ENCODE measurements at regions not wholly inside any gene's neighbourhood (a gene's known extent, or its start where the extent isn't known, plus 50 kb on each side); places are given as distances from the start of the nearest gene placed in this dataset.

DNA sequence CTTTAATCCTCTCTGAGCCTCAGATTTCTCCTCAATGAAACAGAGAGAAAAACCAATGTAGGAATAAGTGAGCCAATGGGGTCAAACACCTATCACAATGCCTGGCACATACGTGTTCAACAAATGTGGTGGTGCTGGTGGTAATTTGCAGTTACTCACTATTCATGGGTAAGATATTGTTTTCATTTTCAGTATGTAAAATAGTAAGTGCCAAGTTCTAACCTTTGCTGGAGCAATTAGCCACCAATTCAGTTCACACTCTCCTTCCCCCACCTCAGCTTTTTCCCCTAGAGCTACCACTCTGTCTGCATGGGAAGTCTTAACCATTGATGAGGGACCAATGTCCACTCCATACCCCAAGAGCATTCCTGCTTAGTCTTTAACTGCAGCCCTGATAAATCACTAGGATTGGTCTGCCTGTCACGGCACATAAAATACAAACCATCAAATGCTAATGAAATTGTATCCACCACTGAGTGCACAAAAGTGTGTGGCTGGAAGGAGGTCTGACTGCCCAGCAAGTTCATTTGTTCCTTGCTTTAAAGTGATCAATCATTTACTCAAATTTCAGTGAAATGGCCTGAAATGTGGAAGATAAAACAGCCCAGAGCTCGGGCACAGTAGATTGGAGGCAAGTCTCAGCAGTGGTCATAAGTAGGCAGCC lies 187.4 kb upstream of the API5 start:
- Histone ChIP-seq H2AFZ (ENCODE audit: low read length) (no peak overlapping the region), H3K4me1 (ENCODE audit: control insufficient read depth, extremely low read depth, insufficient read depth, low read length) (no peaks in the 10 kb centered on the region), H3K4me2 (ENCODE audit: extremely low read depth, insufficient read depth, low read length) (no peak overlapping the region), H4K20me1 (ENCODE audit: control insufficient read depth, extremely low read depth, insufficient read depth, low read length) (no peaks in the 10 kb centered on the region), H3K79me2 (ENCODE audit: control insufficient read depth, insufficient read depth, low read length) (no peaks in the 10 kb centered on the region), H3K9me3 (ENCODE audit: control insufficient read depth, insufficient read depth, low read depth, low read length) (no peaks in the 10 kb centered on the region), H3K27ac (ENCODE audit: insufficient read depth, low read length) (no peak overlapping the region), H3K9ac (ENCODE audit: insufficient read depth, low read length) (no peak overlapping the region), H3K27me3 (ENCODE audit: control insufficient read depth, insufficient read depth, low read length) (no peaks in the 10 kb centered on the region), H3K36me3 (ENCODE audit: control insufficient read depth, insufficient read depth, low read length) (no peaks in the 10 kb centered on the region), H3K4me3 (replicated peaks in 1 of 4; ENCODE audit: control extremely low read depth in 1 of 4, insufficient read depth in 1 of 4, low read depth in 3 of 4, low read length in 4 of 4) (no peak overlapping the region)
- TF ChIP-seq, protein P1, sequence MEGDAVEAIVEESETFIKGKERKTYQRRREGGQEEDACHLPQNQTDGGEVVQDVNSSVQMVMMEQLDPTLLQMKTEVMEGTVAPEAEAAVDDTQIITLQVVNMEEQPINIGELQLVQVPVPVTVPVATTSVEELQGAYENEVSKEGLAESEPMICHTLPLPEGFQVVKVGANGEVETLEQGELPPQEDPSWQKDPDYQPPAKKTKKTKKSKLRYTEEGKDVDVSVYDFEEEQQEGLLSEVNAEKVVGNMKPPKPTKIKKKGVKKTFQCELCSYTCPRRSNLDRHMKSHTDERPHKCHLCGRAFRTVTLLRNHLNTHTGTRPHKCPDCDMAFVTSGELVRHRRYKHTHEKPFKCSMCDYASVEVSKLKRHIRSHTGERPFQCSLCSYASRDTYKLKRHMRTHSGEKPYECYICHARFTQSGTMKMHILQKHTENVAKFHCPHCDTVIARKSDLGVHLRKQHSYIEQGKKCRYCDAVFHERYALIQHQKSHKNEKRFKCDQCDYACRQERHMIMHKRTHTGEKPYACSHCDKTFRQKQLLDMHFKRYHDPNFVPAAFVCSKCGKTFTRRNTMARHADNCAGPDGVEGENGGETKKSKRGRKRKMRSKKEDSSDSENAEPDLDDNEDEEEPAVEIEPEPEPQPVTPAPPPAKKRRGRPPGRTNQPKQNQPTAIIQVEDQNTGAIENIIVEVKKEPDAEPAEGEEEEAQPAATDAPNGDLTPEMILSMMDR (conservative IDR thresholded peaks at IDR 0.05 in 1 of 2, IDR thresholded peaks at IDR 0.05 in 1 of 2; ENCODE audit: low read depth in 1 of 2, low read length in 2 of 2) = no peak
- TF ChIP-seq EZH2 (IDR thresholded peaks at IDR 0.05; ENCODE audit: low read length, missing control alignments) = no peak
- DNase-seq (ENCODE audit: low read depth in 2 of 2) = no peak

DNA sequence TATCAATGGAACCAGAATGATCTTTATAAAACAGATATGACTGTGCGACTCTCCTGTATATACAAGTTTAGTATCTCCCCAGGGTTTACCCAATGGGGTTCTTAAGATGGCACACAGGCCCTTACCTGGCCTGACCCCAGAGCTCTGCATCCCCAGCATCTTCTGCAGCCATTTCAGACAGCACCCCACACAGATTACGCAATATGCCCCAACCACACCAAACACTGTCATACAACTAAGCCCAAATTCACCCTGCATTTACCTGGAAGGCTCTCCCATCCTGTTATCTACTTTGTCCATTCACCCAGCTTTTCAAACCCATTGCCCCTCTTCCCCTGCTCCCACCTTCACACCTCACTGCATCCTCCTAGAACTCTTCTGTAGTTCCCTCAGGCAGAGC lies 182.5 kb upstream of the API5 start:
- no peaks in the 10 kb centered on the region for H3K27me3 ChIP-seq (ENCODE audit: control insufficient read depth, insufficient read depth, low read length)
- no peak overlapping the region for H3K27ac ChIP-seq (ENCODE audit: insufficient read depth, low read length)
- no peak overlapping the region for H2AFZ ChIP-seq (ENCODE audit: low read length)
- no peak overlapping the region for H3K4me3 ChIP-seq (replicated peaks in 1 of 4; ENCODE audit: control extremely low read depth in 1 of 4, insufficient read depth in 1 of 4, low read depth in 3 of 4, low read length in 4 of 4)
- H3K4me1 ChIP-seq (ENCODE audit: control insufficient read depth, extremely low read depth, insufficient read depth, low read length) = no peaks in the 10 kb centered on the region
- no peak overlapping the region for H3K4me2 ChIP-seq (ENCODE audit: extremely low read depth, insufficient read depth, low read length)
- no peak for TF ChIP-seq EZH2 (IDR thresholded peaks at IDR 0.05; ENCODE audit: low read length, missing control alignments)
- TF ChIP-seq, protein P1 (conservative IDR thresholded peaks at IDR 0.05 in 1 of 2, IDR thresholded peaks at IDR 0.05 in 1 of 2; ENCODE audit: low read depth in 1 of 2, low read length in 2 of 2) = no peak
- no peak for DNase-seq (ENCODE audit: low read depth in 2 of 2)
- no peaks in the 10 kb centered on the region for H3K79me2 ChIP-seq (ENCODE audit: control insufficient read depth, insufficient read depth, low read length)
- H3K9me3 ChIP-seq (ENCODE audit: control insufficient read depth, insufficient read depth, low read depth, low read length) = no peaks in the 10 kb centered on the region
- no peak overlapping the region for H3K9ac ChIP-seq (ENCODE audit: insufficient read depth, low read length)
- no peaks in the 10 kb centered on the region for H4K20me1 ChIP-seq (ENCODE audit: control insufficient read depth, extremely low read depth, insufficient read depth, low read length)
- no peaks in the 10 kb centered on the region for H3K36me3 ChIP-seq (ENCODE audit: control insufficient read depth, insufficient read depth, low read length)

DNA sequence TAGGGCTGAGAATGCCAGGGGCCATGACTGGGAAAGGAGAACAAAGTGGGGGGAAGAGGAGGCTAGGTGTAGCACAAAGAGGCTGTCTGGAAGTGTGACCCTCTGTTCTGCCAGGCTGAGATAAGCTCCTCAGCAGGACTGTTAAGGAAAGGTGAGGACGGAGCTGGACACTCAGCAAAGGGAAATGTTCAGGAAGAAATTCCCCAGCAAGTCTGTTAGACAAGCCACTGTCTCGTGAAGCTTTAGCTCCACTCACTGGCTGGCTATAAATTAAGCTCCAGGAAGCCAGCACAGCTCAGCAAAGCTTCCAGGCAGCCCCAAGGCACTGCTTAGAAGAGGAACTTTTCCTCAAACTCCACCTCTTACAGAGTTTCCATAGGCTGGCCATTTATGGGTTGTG lies 181.2 kb upstream of the API5 start:
- Histone ChIP-seq H3K9ac (ENCODE audit: insufficient read depth, low read length) (no peak overlapping the region), H3K4me1 (ENCODE audit: control insufficient read depth, extremely low read depth, insufficient read depth, low read length) (no peaks in the 10 kb centered on the region), H3K36me3 (ENCODE audit: control insufficient read depth, insufficient read depth, low read length) (no peaks in the 10 kb centered on the region), H3K4me2 (ENCODE audit: extremely low read depth, insufficient read depth, low read length) (no peak overlapping the region), H3K27ac (ENCODE audit: insufficient read depth, low read length) (no peak overlapping the region), H3K4me3 (replicated peaks in 1 of 4; ENCODE audit: control extremely low read depth in 1 of 4, insufficient read depth in 1 of 4, low read depth in 3 of 4, low read length in 4 of 4) (no peak overlapping the region), H2AFZ (ENCODE audit: low read length) (no peak overlapping the region), H3K27me3 (ENCODE audit: control insufficient read depth, insufficient read depth, low read length) (no peaks in the 10 kb centered on the region), H4K20me1 (ENCODE audit: control insufficient read depth, extremely low read depth, insufficient read depth, low read length) (no peaks in the 10 kb centered on the region), H3K79me2 (ENCODE audit: control insufficient read depth, insufficient read depth, low read length) (no peaks in the 10 kb centered on the region), H3K9me3 (ENCODE audit: control insufficient read depth, insufficient read depth, low read depth, low read length) (no peaks in the 10 kb centered on the region)
- DNase-seq (ENCODE audit: low read depth in 2 of 2) = no peak
- no peak for TF ChIP-seq EZH2 (IDR thresholded peaks at IDR 0.05; ENCODE audit: low read length, missing control alignments)
- TF ChIP-seq, protein P1 (conservative IDR thresholded peaks at IDR 0.05 in 1 of 2, IDR thresholded peaks at IDR 0.05 in 1 of 2; ENCODE audit: low read depth in 1 of 2, low read length in 2 of 2) = no peak
